Caco-2 (cell line): ENCODE measurements at regions not wholly inside any gene's neighbourhood (a gene's known extent, or its start where the extent isn't known, plus 50 kb on each side); places are given as distances from the start of the nearest gene placed in this dataset.

Experiments used
- BruUV-seq: library from RNA; stranded (reverse); fragments of 400-500 nt; replicated peaks from 2 replicates; lab custom pipeline; 2021; lab: Mats Ljungman, UMichigan
- CTCF ChIA-PET: fragments of 300-600 bp; sonication (Branson Sonifier 250); formaldehyde crosslinking; loops from one replicate; lab custom pipeline; 2022; ENCODE audit warnings: antibody characterized with exemption; lab: Charles Lee
- POLR2A ChIA-PET: fragments of 300-600 bp; sonication (Branson Sonifier 250); formaldehyde crosslinking; loops from one replicate; lab custom pipeline; 2022; ENCODE audit warnings: antibody characterized with exemption; lab: Charles Lee
- DNase-seq, 2 experiments: peaks; one replicate each; pipeline versions ENCODE4 v3.0.0 to v3.0.0-alpha.2; 2020 to 2022
- H3K27me3 ChIP-seq: replicated peaks from 2 replicates; pipeline ENCODE4 v1.6.0; 2011; ENCODE audit warnings: low read length; ENCODE audit not compliant: control insufficient read depth, insufficient read depth
- H3K36me3 ChIP-seq: 2 replicates; pipeline ENCODE4 v1.5.1; 2011; ENCODE audit warnings: low read length; ENCODE audit not compliant: control insufficient read depth, insufficient read depth
- H3K4me1 ChIP-seq: fragments of 250-450 bp; sonication (Bioruptor Pico); 2 replicates; pipeline ENCODE4 v1.5.1; 2020; ENCODE audit warnings: mild to moderate bottlenecking
- H3K4me3 ChIP-seq: 2 replicates; pipeline ENCODE4 v1.5.1; 2011; ENCODE audit warnings: low read depth, mild to moderate bottlenecking, control low read depth, low read length
- H3K9me3 ChIP-seq: fragments of 250-450 bp; sonication (Bioruptor Pico); 2 replicates; pipeline ENCODE4 v1.5.1; 2020; ENCODE audit warnings: mild to moderate bottlenecking, moderate library complexity
- H3K27ac Mint-ChIP-seq: one replicate; pipeline ENCODE4 v1.8.0; 2022; ENCODE audit warnings: mixed read lengths; ENCODE audit not compliant: unreplicated experiment
- H3K27me3 Mint-ChIP-seq: one replicate; pipeline ENCODE4 v1.8.0; 2022; ENCODE audit warnings: mixed read lengths; ENCODE audit not compliant: insufficient read depth, unreplicated experiment
- H3K36me3 Mint-ChIP-seq: one replicate; pipeline ENCODE4 v1.8.0; 2022; ENCODE audit warnings: mild to moderate bottlenecking, mixed read lengths; ENCODE audit not compliant: insufficient read depth, unreplicated experiment
- H3K4me1 Mint-ChIP-seq: one replicate; pipeline ENCODE4 v1.8.0; 2022; ENCODE audit warnings: low read depth, mixed read lengths; ENCODE audit not compliant: unreplicated experiment
- H3K4me3 Mint-ChIP-seq: one replicate; pipeline ENCODE4 v1.8.0; 2022; ENCODE audit warnings: mild to moderate bottlenecking, moderate library complexity, mixed read lengths; ENCODE audit not compliant: unreplicated experiment
- H3K9me3 Mint-ChIP-seq: one replicate; pipeline ENCODE4 v1.8.0; 2022; ENCODE audit warnings: mixed read lengths; ENCODE audit not compliant: unreplicated experiment
- CTCF ChIP-seq, 2 experiments: fragments of 200-600 bp in 1 of 2; IDR thresholded peaks; 1 replicate in 1 of 2; 2 replicates in 1 of 2; pipeline versions ENCODE4 v1.5.1 to v1.8.0; 2011 to 2022; ENCODE audit warnings: antibody characterized with exemption in 1 of 2, control low read depth in 1 of 2, inconsistent platforms in 1 of 2, low read depth in 1 of 2, low read length in 1 of 2, mild to moderate bottlenecking in 1 of 2, moderate library complexity in 1 of 2; ENCODE audit not compliant: insufficient read depth in 1 of 2, severe bottlenecking in 1 of 2, unreplicated experiment in 1 of 2
- intact Hi-C: fragments of 100-400 bp; cut with micrococcal nuclease; formaldehyde crosslinking; loops from one replicate; pipeline ENCODE4 v1.10.0; 2022; ENCODE audit not compliant: unreplicated experiment

DNA sequence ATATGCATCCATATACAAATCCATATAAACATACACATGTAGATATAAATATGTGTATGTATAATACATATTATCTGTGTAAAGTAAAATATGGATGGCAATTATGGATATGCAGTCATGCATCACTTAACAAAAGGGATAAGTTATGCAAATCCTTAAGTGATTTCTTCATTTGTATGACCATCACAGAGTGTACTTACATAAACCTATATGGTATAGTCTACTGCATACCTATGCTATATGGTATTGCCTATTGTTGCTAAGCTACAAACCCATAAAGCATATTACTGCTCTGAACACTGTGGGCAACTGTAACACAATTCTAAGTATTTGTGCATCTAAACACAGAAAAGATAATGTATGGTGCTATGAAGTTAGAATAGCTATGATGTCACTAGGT lies 227.2 kb downstream of the SLC6A15 start:
- intact Hi-C loops = no loop called here
- DNase-seq = no peak
- H3K4me3 ChIP-seq = no peak overlapping the region
- no peaks in the 10 kb centered on the region for H3K36me3 ChIP-seq
- Mint-ChIP-seq H3K4me3 (no peak overlapping the region), H3K4me1 (no peaks in the 10 kb centered on the region), H3K27me3 (peaks cover 6% of the 10 kb centered on the region), H3K27ac (no peak overlapping the region), H3K9me3 (no peaks in the 10 kb centered on the region), H3K36me3 (no peaks in the 10 kb centered on the region)
- no TSS peak for BruUV-seq
- no peaks in the 10 kb centered on the region for H3K27me3 ChIP-seq
- ChIA-PET POLR2A (no interaction called here), CTCF (no interaction called here)
- no peaks in the 10 kb centered on the region for H3K4me1 ChIP-seq
- TF ChIP-seq CTCF (IDR thresholded peaks at IDR 0.05; ENCODE audit: insufficient read depth in 1 of 2, low read depth in 1 of 2, low read length in 1 of 2, severe bottlenecking in 1 of 2, unreplicated experiment in 1 of 2) = no peak
- H3K9me3 ChIP-seq = no peaks in the 10 kb centered on the region

GRCh38 chr12:84676787-84677186 lies 235.8 kb downstream of the SLC6A15 start:
- H3K27me3 Mint-ChIP-seq = peaks cover 3% of the 10 kb centered on the region

GRCh38 chr12:84661786-84662185 lies 250.8 kb downstream of the SLC6A15 start:
- intact Hi-C loops = no loop called here
- H3K36me3 ChIP-seq = no peaks in the 10 kb centered on the region
- POLR2A ChIA-PET = no interaction called here
- TF ChIP-seq CTCF (IDR thresholded peaks at IDR 0.05; ENCODE audit: insufficient read depth in 1 of 2, low read depth in 1 of 2, low read length in 1 of 2, severe bottlenecking in 1 of 2, unreplicated experiment in 1 of 2) = no peak
- no peak overlapping the region for H3K4me3 Mint-ChIP-seq
- no peaks in the 10 kb centered on the region for H3K27me3 Mint-ChIP-seq
- no peak overlapping the region for H3K4me3 ChIP-seq
- no peaks in the 10 kb centered on the region for H3K4me1 ChIP-seq
- H3K9me3 ChIP-seq = no peaks in the 10 kb centered on the region
- H3K27ac Mint-ChIP-seq = no peak overlapping the region
- CTCF ChIA-PET = no interaction called here
- BruUV-seq = no TSS peak
- DNase-seq = no peak
- no peaks in the 10 kb centered on the region for H3K27me3 ChIP-seq
- H3K4me1 Mint-ChIP-seq = no peaks in the 10 kb centered on the region
- H3K9me3 Mint-ChIP-seq = no peaks in the 10 kb centered on the region
- no peaks in the 10 kb centered on the region for H3K36me3 Mint-ChIP-seq

More at GRCh38 chr12:84676787-84677186, 235.8 kb downstream of the SLC6A15 start:
- H3K9me3 Mint-ChIP-seq = no peaks in the 10 kb centered on the region
- Histone ChIP-seq H3K9me3 (no peaks in the 10 kb centered on the region), H3K27me3 (no peaks in the 10 kb centered on the region), H3K4me1 (no peaks in the 10 kb centered on the region), H3K4me3 (no peak overlapping the region), H3K36me3 (no peaks in the 10 kb centered on the region)
- DNase-seq = no peak
- H3K36me3 Mint-ChIP-seq = no peaks in the 10 kb centered on the region
- intact Hi-C loops = no loop called here
- CTCF ChIA-PET = no interaction called here
- H3K27ac Mint-ChIP-seq = no peak overlapping the region
- no peak overlapping the region for H3K4me3 Mint-ChIP-seq
- POLR2A ChIA-PET = no interaction called here
- BruUV-seq = no TSS peak
- no peak for TF ChIP-seq CTCF (IDR thresholded peaks at IDR 0.05; ENCODE audit: insufficient read depth in 1 of 2, low read depth in 1 of 2, low read length in 1 of 2, severe bottlenecking in 1 of 2, unreplicated experiment in 1 of 2)
- H3K4me1 Mint-ChIP-seq = no peaks in the 10 kb centered on the region
